HEK293 (cell line): ENCODE measurements at regions not wholly inside any gene's neighbourhood (a gene's known extent, or its start where the extent isn't known, plus 50 kb on each side); places are given as distances from the start of the nearest gene placed in this dataset.

Experiments used
- CTCF ChIA-PET: fragments of 350-600 bp; formaldehyde crosslinking; extraction: SDS; loops from one replicate; lab custom pipeline; 2021; ENCODE audit warnings: antibody characterized with exemption; lab: Yijun Ruan, JAX
- POLR2A ChIA-PET: fragments of 300-600 bp; formaldehyde crosslinking; extraction: SDS; loops from one replicate; lab custom pipeline; 2020; ENCODE audit warnings: antibody characterized with exemption, inconsistent platforms; lab: Yijun Ruan, JAX
- H3K27ac ChIP-seq: fragments of 200-500 bp; sonication (Bioruptor generic); 2 replicates; pipeline ENCODE4 v1.5.1; 2014; ENCODE audit warnings: low read depth, low read length, control low read depth, inconsistent platforms; ENCODE audit errors: extremely low read depth
- H3K36me3 ChIP-seq, 2 experiments: fragments of 200-500 bp in 1 of 2; sonication (Bioruptor generic) in 1 of 2; 1 replicate in 1 of 2; 2 replicates in 1 of 2; pipeline ENCODE4 v1.5.1; 2014 to 2017; ENCODE audit warnings: inconsistent platforms in 2 of 2, low read length in 2 of 2; ENCODE audit not compliant: control insufficient read depth in 2 of 2, insufficient read depth in 1 of 2
- H3K4me1 ChIP-seq: fragments of 200-500 bp; sonication (Bioruptor generic); 2 replicates; pipeline ENCODE4 v1.5.1; 2014; ENCODE audit warnings: mild to moderate bottlenecking, low read length, inconsistent platforms; ENCODE audit not compliant: control insufficient read depth, insufficient read depth
- H3K4me3 ChIP-seq: 2 replicates; pipeline ENCODE4 v1.5.1; 2011; ENCODE audit warnings: low read depth, mild to moderate bottlenecking, control low read depth, low read length, moderate library complexity
- H3K9me3 ChIP-seq: fragments of 200-500 bp; sonication (Bioruptor generic); 2 replicates; pipeline ENCODE4 v1.5.1; 2014; ENCODE audit warnings: low read depth, low read length, inconsistent platforms; ENCODE audit not compliant: control insufficient read depth, insufficient read depth
- AEBP2 ChIP-seq: fragments of 450-650 bp; formaldehyde crosslinking; IDR thresholded peaks from 2 replicates; pipeline ENCODE4 v1.5.1; 2016; ENCODE audit warnings: missing biosample characterization, missing genetic modification characterization, borderline replicate concordance
- CTCF ChIP-seq: fragments of 450-650 bp; formaldehyde crosslinking; IDR thresholded peaks from 2 replicates; pipeline ENCODE4 v1.5.1; 2016; ENCODE audit warnings: missing biosample characterization, missing genetic modification characterization
- EGR2 ChIP-seq: fragments of 450-650 bp; formaldehyde crosslinking; IDR thresholded peaks from 2 replicates; pipeline ENCODE4 v1.5.1; 2016; ENCODE audit warnings: low read depth, missing biosample characterization, missing genetic modification characterization
- HOXD13 ChIP-seq: sonication (generic); formaldehyde crosslinking; IDR thresholded peaks from 2 replicates; pipeline ENCODE4 v1.8.0; 2022; ENCODE audit warnings: missing genetic modification reagents, borderline replicate concordance
- OVOL3 ChIP-seq: fragments of 450-650 bp; formaldehyde crosslinking; IDR thresholded peaks from 2 replicates; pipeline ENCODE4 v1.5.1; 2016; ENCODE audit warnings: missing biosample characterization, missing genetic modification characterization
- SCRT2 ChIP-seq: fragments of 450-650 bp; formaldehyde crosslinking; IDR thresholded peaks from 2 replicates; pipeline ENCODE4 v1.5.1; 2016; ENCODE audit warnings: missing biosample characterization, missing genetic modification characterization
- SP2 ChIP-seq: fragments of 450-650 bp; formaldehyde crosslinking; IDR thresholded peaks from 2 replicates; pipeline ENCODE4 v1.5.1; 2016; ENCODE audit warnings: missing biosample characterization, missing genetic modification characterization
- SP3 ChIP-seq: fragments of 450-650 bp; formaldehyde crosslinking; IDR thresholded peaks from 2 replicates; pipeline ENCODE4 v1.5.1; 2016; ENCODE audit warnings: missing biosample characterization, missing genetic modification characterization
- TRIM28 ChIP-seq: IDR thresholded peaks from 2 replicates; pipeline ENCODE4 v1.6.1; 2011; ENCODE audit warnings: low read length, control low read depth, borderline replicate concordance
- ZBTB17 ChIP-seq: fragments of 450-650 bp; formaldehyde crosslinking; IDR thresholded peaks from 2 replicates; pipeline ENCODE4 v1.5.1; 2016; ENCODE audit warnings: missing biosample characterization, missing genetic modification characterization
- ZNF121 ChIP-seq: fragments of 450-650 bp; formaldehyde crosslinking; IDR thresholded peaks from 2 replicates; pipeline ENCODE4 v1.5.1; 2016; ENCODE audit warnings: missing biosample characterization, missing genetic modification characterization
- ZNF175 ChIP-seq: fragments of 450-650 bp; formaldehyde crosslinking; IDR thresholded peaks from 2 replicates; pipeline ENCODE4 v1.5.1; 2016; ENCODE audit warnings: missing biosample characterization, missing genetic modification characterization
- ZNF274 ChIP-seq, 2 experiments: fragments of 200-500 bp in 1 of 2; fragments of 450-650 bp in 1 of 2; sonication (Bioruptor generic) in 1 of 2; formaldehyde crosslinking in 1 of 2; IDR thresholded peaks; 2 replicates each; pipeline versions ENCODE4 v1.5.1 to v1.6.1; 2014 to 2016; ENCODE audit warnings: borderline replicate concordance in 1 of 2, inconsistent platforms in 1 of 2, low read length in 1 of 2, missing biosample characterization in 1 of 2, missing genetic modification characterization in 1 of 2
- ZNF292 ChIP-seq: fragments of 450-650 bp; formaldehyde crosslinking; IDR thresholded peaks from 2 replicates; pipeline ENCODE4 v1.5.1; 2016; ENCODE audit warnings: low read depth, missing biosample characterization, missing genetic modification characterization, borderline replicate concordance
- ZNF341 ChIP-seq: fragments of 450-650 bp; formaldehyde crosslinking; IDR thresholded peaks from 2 replicates; pipeline ENCODE4; 2016; ENCODE audit warnings: low read depth, missing biosample characterization, missing genetic modification characterization
- ZNF501 ChIP-seq: fragments of 450-650 bp; formaldehyde crosslinking; IDR thresholded peaks from 2 replicates; pipeline ENCODE4 v1.5.1; 2016; ENCODE audit warnings: missing biosample characterization, missing genetic modification characterization
- ZNF610 ChIP-seq: fragments of 450-650 bp; formaldehyde crosslinking; IDR thresholded peaks from 2 replicates; pipeline ENCODE4 v1.5.1; 2016; ENCODE audit warnings: missing biosample characterization, missing genetic modification characterization, borderline replicate concordance
- ZNF621 ChIP-seq: fragments of 450-650 bp; formaldehyde crosslinking; IDR thresholded peaks from 2 replicates; pipeline ENCODE4 v1.5.1; 2017; ENCODE audit warnings: missing biosample characterization, missing genetic modification characterization
- ZNF776 ChIP-seq: fragments of 450-650 bp; formaldehyde crosslinking; IDR thresholded peaks from 2 replicates; pipeline ENCODE4 v1.5.0; 2017; ENCODE audit warnings: missing biosample characterization, missing genetic modification characterization, borderline replicate concordance
- ZNF777 ChIP-seq: fragments of 450-650 bp; formaldehyde crosslinking; IDR thresholded peaks from 2 replicates; pipeline ENCODE4 v1.5.1; 2017; ENCODE audit warnings: missing biosample characterization, missing genetic modification characterization, borderline replicate concordance
- TF ChIP-seq, protein P1 (sequence below): fragments of 450-650 bp; IDR thresholded peaks from 2 replicates; pipeline ENCODE4 v1.5.1; 2018; ENCODE audit warnings: missing biosample characterization, missing genetic modification characterization
- TF ChIP-seq, protein P2 (sequence below): fragments of 450-650 bp; formaldehyde crosslinking; IDR thresholded peaks from 2 replicates; pipeline ENCODE4 v1.5.1; 2016; ENCODE audit warnings: missing biosample characterization, missing genetic modification characterization

DNA sequence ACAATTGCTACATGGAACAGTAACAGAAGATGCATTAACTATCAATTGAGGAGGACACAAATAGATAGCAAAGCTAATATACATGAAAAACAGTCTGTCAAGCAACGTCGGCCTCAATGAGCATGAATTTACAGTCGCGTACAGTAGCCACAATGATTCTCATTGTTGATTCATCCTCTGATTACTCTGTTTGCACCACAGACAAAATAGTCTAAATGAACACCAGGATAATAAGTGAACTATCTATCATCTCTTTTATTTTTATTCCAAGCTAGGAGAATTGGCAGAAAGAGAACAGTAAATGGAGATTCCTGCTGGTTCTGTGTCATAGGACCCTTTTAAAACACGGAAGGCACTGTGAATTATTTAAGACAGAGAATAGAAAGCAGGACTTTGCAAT lies 108.5 kb downstream of the EVX1 start (continued):
- TF ChIP-seq TRIM28: no peak
- no peak for TF ChIP-seq SP2 (tag by site-specific recombination)
- no peak for TF ChIP-seq ZNF777 (tag by site-specific recombination)
- TF ChIP-seq ZNF776 (tag by site-specific recombination): no peak
- TF ChIP-seq ZNF610 (tag by site-specific recombination): no peak
- no peak for TF ChIP-seq ZNF621 (tag by site-specific recombination)
- TF ChIP-seq ZNF501 (tag by site-specific recombination): no peak
- TF ChIP-seq SP3: no peak
- no peak for TF ChIP-seq ZNF175
- TF ChIP-seq, all 188 proteins: peak for 0

GRCh38 chr7:27351786-27352185 lies 109.2 kb downstream of the EVX1 start:
- H3K27ac ChIP-seq: no peak overlapping the region
- TF ChIP-seq SCRT2 (tag by site-specific recombination) (0 out of 2 replicates have a peak, but pooled peaks have one; percentile 16), ZNF292 (tag by site-specific recombination) (no peak)
- no peaks in the 10 kb centered on the region for H3K36me3 ChIP-seq
- peaks cover 6% of the 10 kb centered on the region; the same call in 1 of the 2 replicates for H3K4me1 ChIP-seq
- H3K9me3 ChIP-seq: no peaks in the 10 kb centered on the region
- ChIA-PET POLR2A (no interaction called here), CTCF (no interaction called here)
- H3K4me3 ChIP-seq: no peak overlapping the region

- no peak overlapping the region for H3K27ac ChIP-seq
- CTCF ChIA-PET: interaction anchor here (1.0 kb wide), 1 partner anchor 11 kb away, joined by 3 read pairs; no protein-coding TSS in a partner anchor
- TF ChIP-seq, protein P1, sequence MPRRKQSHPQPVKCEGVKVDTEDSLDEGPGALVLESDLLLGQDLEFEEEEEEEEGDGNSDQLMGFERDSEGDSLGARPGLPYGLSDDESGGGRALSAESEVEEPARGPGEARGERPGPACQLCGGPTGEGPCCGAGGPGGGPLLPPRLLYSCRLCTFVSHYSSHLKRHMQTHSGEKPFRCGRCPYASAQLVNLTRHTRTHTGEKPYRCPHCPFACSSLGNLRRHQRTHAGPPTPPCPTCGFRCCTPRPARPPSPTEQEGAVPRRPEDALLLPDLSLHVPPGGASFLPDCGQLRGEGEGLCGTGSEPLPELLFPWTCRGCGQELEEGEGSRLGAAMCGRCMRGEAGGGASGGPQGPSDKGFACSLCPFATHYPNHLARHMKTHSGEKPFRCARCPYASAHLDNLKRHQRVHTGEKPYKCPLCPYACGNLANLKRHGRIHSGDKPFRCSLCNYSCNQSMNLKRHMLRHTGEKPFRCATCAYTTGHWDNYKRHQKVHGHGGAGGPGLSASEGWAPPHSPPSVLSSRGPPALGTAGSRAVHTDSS: peak; percentile 43; the same call in 1 of the 2 replicates
- no peak for TF ChIP-seq OVOL3
- no peak for TF ChIP-seq ZNF341 (tag by site-specific recombination)
- no peak for TF ChIP-seq ZNF274 (IDR thresholded peaks at IDR 0.05; ENCODE audit: low read length)
- no peak for TF ChIP-seq ZNF274 (tag by site-specific recombination; IDR thresholded peaks at IDR 0.05; ENCODE audit: borderline replicate concordance)
- no peak for TF ChIP-seq ZNF610 (tag by site-specific recombination)
- H3K4me3 ChIP-seq: no peak overlapping the region
- POLR2A ChIA-PET: no interaction called here
- no peaks in the 10 kb centered on the region for H3K9me3 ChIP-seq
- no peaks in the 10 kb centered on the region for H3K4me1 ChIP-seq
- no peaks in the 10 kb centered on the region for H3K36me3 ChIP-seq
These were observed 116.9 kb downstream of the EVX1 start for GRCh38 chr7:27359181-27360125.

GRCh38 chr7:27361522-27361921 lies 118.9 kb downstream of the EVX1 start:
- ChIA-PET CTCF (interaction anchor here (0.7 kb wide), 1 partner anchor 9 kb away, joined by 3 read pairs; no protein-coding TSS in a partner anchor), POLR2A (no interaction called here)
- H3K36me3 ChIP-seq: no peaks in the 10 kb centered on the region
- H3K4me3 ChIP-seq: no peak overlapping the region
- no peaks in the 10 kb centered on the region for H3K9me3 ChIP-seq
- no peaks in the 10 kb centered on the region for H3K4me1 ChIP-seq
- H3K27ac ChIP-seq: no peak overlapping the region
- TF ChIP-seq, protein P2, sequence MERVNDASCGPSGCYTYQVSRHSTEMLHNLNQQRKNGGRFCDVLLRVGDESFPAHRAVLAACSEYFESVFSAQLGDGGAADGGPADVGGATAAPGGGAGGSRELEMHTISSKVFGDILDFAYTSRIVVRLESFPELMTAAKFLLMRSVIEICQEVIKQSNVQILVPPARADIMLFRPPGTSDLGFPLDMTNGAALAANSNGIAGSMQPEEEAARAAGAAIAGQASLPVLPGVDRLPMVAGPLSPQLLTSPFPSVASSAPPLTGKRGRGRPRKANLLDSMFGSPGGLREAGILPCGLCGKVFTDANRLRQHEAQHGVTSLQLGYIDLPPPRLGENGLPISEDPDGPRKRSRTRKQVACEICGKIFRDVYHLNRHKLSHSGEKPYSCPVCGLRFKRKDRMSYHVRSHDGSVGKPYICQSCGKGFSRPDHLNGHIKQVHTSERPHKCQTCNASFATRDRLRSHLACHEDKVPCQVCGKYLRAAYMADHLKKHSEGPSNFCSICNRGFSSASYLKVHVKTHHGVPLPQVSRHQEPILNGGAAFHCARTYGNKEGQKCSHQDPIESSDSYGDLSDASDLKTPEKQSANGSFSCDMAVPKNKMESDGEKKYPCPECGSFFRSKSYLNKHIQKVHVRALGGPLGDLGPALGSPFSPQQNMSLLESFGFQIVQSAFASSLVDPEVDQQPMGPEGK: no peak
- no peak for TF ChIP-seq SP3
- no peak for TF ChIP-seq AEBP2
- no peak for TF ChIP-seq ZNF121 (tag by site-specific recombination)
- TF ChIP-seq ZBTB17 (tag by site-specific recombination): no peak
- no peak for TF ChIP-seq CTCF (tag by site-specific recombination)
- no peak for TF ChIP-seq HOXD13
- TF ChIP-seq EGR2: no peak
- no peak for TF ChIP-seq ZNF776 (tag by site-specific recombination)
